Neural crest cell (in vitro differentiated cells): ENCODE measurements at regions not wholly inside any gene's neighbourhood (a gene's known extent, or its start where the extent isn't known, plus 50 kb on each side); places are given as distances from the start of the nearest gene placed in this dataset.
"Not testable (repeated sequence)": the region's sequence is repeated elsewhere in the genome, so short reads cannot be mapped to it uniquely, and the experiment has no call there.

Experiments
- DNase-seq: peaks from one replicate; pipeline ENCODE4 v3.0.0; 2021; ENCODE audit warnings: low read depth, mixed read lengths, low spot score
- H3K27ac Mint-ChIP-seq: one replicate; pipeline ENCODE4 v1.8.0; 2021; ENCODE audit warnings: mild to moderate bottlenecking, mixed read lengths; ENCODE audit not compliant: unreplicated experiment
- H3K27me3 Mint-ChIP-seq: 2 replicates; pipeline ENCODE4 v1.8.0; 2021; ENCODE audit warnings: low read depth, mild to moderate bottlenecking, mixed read lengths
- H3K36me3 Mint-ChIP-seq: 2 replicates; pipeline ENCODE4 v1.8.0; 2021; ENCODE audit warnings: low read depth, mild to moderate bottlenecking, mixed read lengths
- H3K4me1 Mint-ChIP-seq: 2 replicates; pipeline ENCODE4 v1.8.0; 2021; ENCODE audit warnings: mixed read lengths
- H3K4me3 Mint-ChIP-seq: one replicate; pipeline ENCODE4 v1.8.0; 2021; ENCODE audit warnings: mild to moderate bottlenecking, mixed read lengths
- H3K9me3 Mint-ChIP-seq: 2 replicates; pipeline ENCODE4 v1.8.0; 2021; ENCODE audit warnings: mixed read lengths
- CTCF ChIP-seq: fragments of 200-600 bp; sonication (generic); conservative IDR thresholded peaks from 2 replicates; pipeline ENCODE4 v1.5.0; 2021; ENCODE audit warnings: antibody characterized with exemption, mild to moderate bottlenecking

- no peak for TF ChIP-seq CTCF
- Mint-ChIP-seq H3K27ac (no peak overlapping the region), H3K36me3 (peaks cover 3% of the 10 kb centered on the region), H3K4me3 (no peak overlapping the region), H3K27me3 (no peaks in the 10 kb centered on the region), H3K4me1 (no peaks in the 10 kb centered on the region), H3K9me3 (peaks cover 15% of the 10 kb centered on the region)
- DNase-seq, result no peak
These were observed 372.1 kb downstream of the ZNF674 start for GRCh38 chrX:46173159-46173558.

- DNase-seq, H3K27ac Mint-ChIP-seq, H3K4me1 Mint-ChIP-seq, H3K4me3 Mint-ChIP-seq, H3K27me3 Mint-ChIP-seq, H3K36me3 Mint-ChIP-seq: not testable (repeated sequence)
- peaks cover 19% of the 10 kb centered on the region for H3K9me3 Mint-ChIP-seq
These were observed 373.8 kb downstream of the ZNF674 start for GRCh38 chrX:46171457-46171856.

GRCh38 chrX:46169808-46170207 is 375.4 kb downstream of the ZNF674 start:
- Mint-ChIP-seq H3K4me1 (no peaks in the 10 kb centered on the region), H3K4me3 (no peak overlapping the region), H3K27me3 (no peaks in the 10 kb centered on the region), H3K36me3 (peaks cover 10% of the 10 kb centered on the region), H3K9me3 (peaks cover 19% of the 10 kb centered on the region), H3K27ac (no peak overlapping the region)
- DNase-seq, result no peak
- TF ChIP-seq CTCF, result no peak

GRCh38 chrX:46168254-46168653 is 377.0 kb downstream of the ZNF674 start:
- H3K36me3 Mint-ChIP-seq, result peaks cover 12% of the 10 kb centered on the region
- H3K4me1 Mint-ChIP-seq, result no peaks in the 10 kb centered on the region
- H3K27ac Mint-ChIP-seq, result no peak overlapping the region

GRCh38 chrX:46165866-46166265 is 379.4 kb downstream of the ZNF674 start:
- H3K27me3 Mint-ChIP-seq, result no peaks in the 10 kb centered on the region
- peaks cover 10% of the 10 kb centered on the region for H3K9me3 Mint-ChIP-seq
- no peaks in the 10 kb centered on the region for H3K4me1 Mint-ChIP-seq
- H3K36me3 Mint-ChIP-seq, result peaks cover 9% of the 10 kb centered on the region
- no peak for TF ChIP-seq CTCF
- no peak overlapping the region for H3K27ac Mint-ChIP-seq
- no peak overlapping the region for H3K4me3 Mint-ChIP-seq
- DNase-seq, result no peak

More at GRCh38 chrX:46168254-46168653, 377.0 kb downstream of the ZNF674 start:
- H3K4me3 Mint-ChIP-seq, result no peak overlapping the region
- no peak for DNase-seq
- no peak for TF ChIP-seq CTCF
- H3K27me3 Mint-ChIP-seq, result no peaks in the 10 kb centered on the region
- peaks cover 16% of the 10 kb centered on the region for H3K9me3 Mint-ChIP-seq

GRCh38 chrX:46165411-46165810 is 379.8 kb downstream of the ZNF674 start:
- Mint-ChIP-seq H3K36me3 (peaks cover 9% of the 10 kb centered on the region), H3K27ac (no peak overlapping the region), H3K4me3 (no peak overlapping the region), H3K27me3 (no peaks in the 10 kb centered on the region), H3K9me3 (peaks cover 10% of the 10 kb centered on the region), H3K4me1 (no peaks in the 10 kb centered on the region)
- DNase-seq, result no peak
- no peak for TF ChIP-seq CTCF
